ENCODE measurements at regions not wholly inside any gene's neighbourhood (a gene's known extent, or its start where the extent isn't known, plus 50 kb on each side); places are given as distances from the start of the nearest gene placed in this dataset.
"Not testable (repeated sequence)": the region's sequence is repeated elsewhere in the genome, so short reads cannot be mapped to it uniquely, and the experiment has no call there.

GRCh38 chr3:81364411-81364810, 397.0 kb downstream of the GBE1 start:
- DNase-seq (ENCODE audit: low read depth in 2 of 2): no peak

- DNase-seq (ENCODE audit: low read depth in 2 of 2): no peak
Observed at GRCh38 chr3:81363816-81364215, 397.6 kb downstream of the GBE1 start.

GRCh38 chr3:81354119-81354518, 407.3 kb downstream of the GBE1 start:
- no peak for DNase-seq (ENCODE audit: low read depth in 2 of 2)

DNA sequence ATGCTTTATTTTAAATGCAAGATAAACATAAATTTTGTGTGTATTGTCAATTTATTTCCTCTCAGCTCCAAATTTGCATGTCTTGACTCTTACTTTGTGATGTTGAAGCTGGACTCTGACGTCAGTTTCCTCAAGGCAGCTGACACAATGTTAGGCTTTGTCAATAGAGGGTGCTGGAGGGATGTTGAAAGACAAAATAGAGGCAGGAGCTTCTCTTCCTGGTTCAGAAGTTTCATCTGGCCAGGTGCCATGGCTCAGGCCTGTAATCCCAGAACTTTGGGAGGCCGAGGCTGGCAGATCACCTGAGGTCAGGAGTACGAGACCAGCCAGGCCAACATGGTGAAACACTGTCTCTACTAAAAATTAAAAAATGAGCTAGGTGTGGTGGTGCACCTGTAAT, 408.6 kb downstream of the GBE1 start:
- no peak for DNase-seq (ENCODE audit: low read depth in 2 of 2)

DNA sequence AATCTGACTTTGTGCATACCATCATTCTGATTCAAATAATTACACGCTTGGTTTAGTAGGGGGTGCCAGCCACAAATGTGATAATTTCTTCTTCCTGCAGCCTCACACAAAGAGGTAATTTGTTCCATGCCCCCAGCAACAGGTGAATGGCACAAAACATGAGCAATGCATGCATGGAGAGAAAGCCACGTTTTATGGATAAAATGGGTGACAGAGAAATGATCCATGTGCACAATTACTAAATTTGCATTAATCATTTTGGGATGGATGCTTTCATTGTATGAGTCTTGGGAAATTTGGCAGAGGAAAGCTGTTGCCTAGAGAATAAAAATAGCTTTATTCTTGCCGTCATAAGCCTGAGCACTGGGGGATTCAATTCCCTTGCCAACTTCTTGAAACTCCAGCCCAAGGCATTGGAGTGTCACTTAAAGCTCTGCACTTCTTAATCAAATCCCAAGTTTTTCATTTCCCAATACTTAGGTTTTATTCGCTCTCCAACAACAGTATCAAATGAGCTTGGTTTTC, 411.6 kb downstream of the GBE1 start:
- no peak for DNase-seq (ENCODE audit: low read depth in 2 of 2)

DNA sequence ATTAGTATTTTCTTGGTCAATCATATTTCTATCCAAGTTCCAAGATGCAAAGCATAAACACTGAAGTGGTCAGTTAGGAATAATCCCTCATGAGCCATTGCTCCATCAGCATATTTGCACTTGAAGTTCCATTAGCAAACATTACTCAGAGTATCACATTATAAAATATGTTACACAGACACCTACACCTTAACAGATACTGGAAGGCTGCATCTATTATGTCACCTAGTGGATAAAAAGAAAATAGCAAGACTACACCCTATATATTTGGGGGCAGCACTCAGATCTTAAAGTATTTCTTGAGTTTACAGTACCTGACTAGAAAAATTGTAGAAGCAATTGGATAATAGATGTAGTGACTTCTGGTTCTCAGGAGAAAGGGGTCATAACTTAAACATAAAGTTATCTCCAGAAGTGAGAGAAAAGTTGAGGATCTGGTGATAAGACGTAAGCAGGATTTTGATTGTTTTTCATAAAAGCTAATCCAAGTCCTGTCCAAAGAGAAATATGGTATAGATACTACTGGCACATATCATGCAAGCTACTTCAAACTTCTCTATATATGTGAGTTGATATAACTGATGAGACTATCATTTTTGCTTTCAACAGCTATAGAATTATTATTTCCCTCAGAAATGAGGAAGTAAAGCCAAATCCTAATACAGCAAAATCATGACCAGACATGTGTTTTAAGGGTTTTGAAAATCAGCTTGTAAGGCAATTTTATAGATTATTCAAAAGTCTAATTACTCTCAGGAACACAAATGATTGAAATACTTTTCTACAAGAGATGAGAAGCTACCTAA, 422.2 kb downstream of the GBE1 start:
- no peak for DNase-seq (ENCODE audit: low read depth in 2 of 2)

DNA sequence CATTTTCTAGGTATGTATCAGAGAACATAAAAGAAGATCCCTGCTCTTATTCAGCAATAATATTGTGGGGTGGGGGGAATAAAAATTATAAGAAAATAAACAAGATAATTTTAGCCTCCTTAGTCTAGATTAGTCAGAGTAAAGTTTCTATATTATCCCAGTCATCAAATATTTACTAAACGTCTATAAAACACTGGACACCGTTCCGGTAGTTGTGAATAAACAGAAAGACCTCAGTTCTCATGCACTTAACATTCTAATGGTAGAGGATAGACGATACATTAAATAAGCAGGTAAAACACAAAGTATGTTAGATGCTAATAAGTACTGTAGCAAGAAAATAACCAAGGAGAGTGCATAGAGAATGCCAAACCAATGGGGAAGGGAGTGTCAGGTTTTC, 425.0 kb downstream of the GBE1 start:
- DNase-seq (ENCODE audit: low read depth in 2 of 2): no peak

- DNase-seq (ENCODE audit: low read depth in 2 of 2): not testable (repeated sequence)
Observed at GRCh38 chr3:81329835-81330234, 431.6 kb downstream of the GBE1 start.

- no peak for DNase-seq (ENCODE audit: low read depth in 2 of 2)
Observed at GRCh38 chr3:81326245-81326644, 435.2 kb downstream of the GBE1 start.

DNA sequence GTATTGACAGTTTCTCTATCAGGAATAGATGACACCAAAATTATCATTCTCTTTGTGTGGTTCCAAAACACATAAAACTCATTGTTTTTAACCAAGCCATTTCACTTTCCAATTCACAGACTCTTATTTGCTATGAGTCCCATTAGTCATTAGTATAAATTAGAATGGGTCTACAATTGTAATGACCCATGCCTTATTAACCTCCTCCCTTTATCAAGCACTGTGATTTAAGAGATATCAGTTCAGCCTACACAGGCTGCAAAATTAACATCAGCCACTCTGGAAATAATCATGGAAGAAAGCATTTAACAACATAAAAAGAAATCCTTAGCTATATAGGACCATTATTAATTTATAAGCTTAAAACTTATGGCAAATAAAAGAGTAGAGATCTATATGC, 440.6 kb downstream of the GBE1 start:
- DNase-seq (ENCODE audit: low read depth in 2 of 2): no peak

DNA sequence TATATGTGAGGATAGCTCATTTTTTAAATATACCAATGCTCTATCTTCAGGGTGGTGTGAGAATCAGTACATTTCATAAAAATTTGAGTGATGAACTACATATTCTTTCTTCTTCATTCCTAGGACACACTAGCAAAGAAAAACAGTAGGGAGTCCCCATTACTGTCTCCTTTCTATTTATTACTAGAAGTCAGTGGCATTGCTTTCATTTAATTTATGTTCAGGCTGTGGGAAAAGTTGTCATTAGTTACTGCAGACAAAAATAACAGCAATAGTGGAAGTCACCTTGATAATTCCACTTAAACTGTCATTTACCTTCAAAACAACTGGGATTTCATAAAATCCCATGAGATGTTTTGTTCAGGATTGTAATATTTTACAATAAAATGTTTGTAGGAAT, 446.4 kb downstream of the GBE1 start:
- no peak for DNase-seq (ENCODE audit: low read depth in 2 of 2)

- no peak for DNase-seq (ENCODE audit: low read depth in 2 of 2)
Observed at GRCh38 chr3:81311321-81311720, 450.1 kb downstream of the GBE1 start.

DNA sequence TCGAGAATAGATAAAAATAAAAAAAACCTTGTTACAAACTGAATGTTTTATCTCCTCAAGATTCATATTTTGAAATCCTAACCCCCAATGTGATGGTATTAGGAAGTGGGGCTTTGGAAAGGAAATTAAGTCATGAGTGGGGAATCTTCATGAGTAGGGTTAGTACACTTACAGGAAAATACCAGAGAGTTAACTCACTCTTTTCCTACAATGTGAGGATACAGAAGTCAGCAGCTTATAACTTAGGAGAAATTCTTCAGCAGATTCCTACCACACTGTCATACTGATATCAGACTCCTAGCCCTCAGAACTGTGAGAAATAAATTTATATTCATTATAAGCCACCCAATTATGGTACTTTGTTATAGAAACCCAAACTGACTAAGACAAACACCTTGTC, 453.1 kb downstream of the GBE1 start:
- peak; percentile 30 to 34 for DNase-seq (ENCODE audit: low read depth in 2 of 2)

DNA sequence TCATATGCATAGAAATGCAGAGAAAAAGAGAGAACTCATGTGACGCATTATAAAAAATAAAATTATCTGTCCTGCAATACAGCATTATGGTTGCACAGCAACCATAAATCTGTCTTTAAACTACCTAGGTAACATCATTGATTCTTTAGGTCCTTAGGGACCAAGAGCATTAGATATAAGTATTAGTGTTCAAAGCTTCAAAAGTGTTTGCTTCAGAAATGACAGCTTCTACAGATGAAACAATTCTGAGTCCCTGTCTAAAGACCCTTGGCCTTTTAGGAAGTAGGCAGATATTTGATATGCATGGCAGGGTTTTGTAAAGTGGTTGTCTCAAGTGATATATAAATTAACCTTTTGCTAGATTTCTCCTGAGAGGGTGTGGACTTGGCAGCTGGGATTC, 454.2 kb downstream of the GBE1 start:
- no peak for DNase-seq (ENCODE audit: low read depth in 2 of 2)

GRCh38 chr3:81303321-81303720, 458.1 kb downstream of the GBE1 start:
- DNase-seq (ENCODE audit: low read depth in 2 of 2): no peak

DNA sequence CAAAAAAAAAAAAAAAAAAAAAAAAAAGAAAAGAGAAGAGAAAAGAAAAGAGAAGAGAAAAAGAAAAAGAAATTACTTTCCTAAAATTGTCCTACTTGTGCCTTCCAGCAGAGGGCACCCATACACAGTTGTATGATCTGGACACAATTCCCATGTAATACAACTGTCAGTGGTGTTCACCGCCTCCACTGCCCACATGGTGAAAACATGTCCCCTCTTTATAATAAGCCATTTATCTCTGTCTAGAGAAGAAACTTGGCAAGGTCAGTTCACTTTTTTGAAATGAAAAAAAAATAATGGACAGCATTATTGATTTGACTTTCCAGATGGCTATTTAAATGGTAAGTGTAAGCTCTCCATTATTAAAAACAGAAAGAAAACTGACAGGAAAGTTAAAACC, 459.4 kb downstream of the GBE1 start:
- DNase-seq (ENCODE audit: low read depth in 2 of 2): no peak

DNA sequence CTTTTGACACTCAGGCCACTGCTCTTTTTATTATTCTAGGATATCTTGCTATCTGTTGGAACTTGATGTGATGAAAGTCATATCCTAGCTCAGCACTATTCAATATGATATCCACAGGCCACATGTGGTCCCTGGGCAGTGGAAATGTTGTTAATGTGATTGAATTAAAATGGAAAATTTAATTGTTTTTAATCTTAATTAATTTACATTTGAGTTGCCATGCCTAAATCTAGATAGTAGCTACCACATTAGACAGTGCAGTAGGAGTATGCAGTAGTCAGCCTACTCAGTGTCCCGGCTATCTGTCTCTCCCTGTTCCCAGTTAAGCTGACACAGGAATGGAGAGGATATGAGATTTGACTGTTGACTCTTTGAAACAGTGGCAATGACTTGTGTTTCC, 460.2 kb downstream of the GBE1 start:
- DNase-seq (ENCODE audit: low read depth in 2 of 2): no peak

GRCh38 chr3:81300324-81300927, 461.0 kb downstream of the GBE1 start:
- no peak for DNase-seq (ENCODE audit: low read depth in 2 of 2)

GRCh38 chr3:81299481-81299880, 462.0 kb downstream of the GBE1 start:
- DNase-seq (ENCODE audit: low read depth in 2 of 2): no peak

DNA sequence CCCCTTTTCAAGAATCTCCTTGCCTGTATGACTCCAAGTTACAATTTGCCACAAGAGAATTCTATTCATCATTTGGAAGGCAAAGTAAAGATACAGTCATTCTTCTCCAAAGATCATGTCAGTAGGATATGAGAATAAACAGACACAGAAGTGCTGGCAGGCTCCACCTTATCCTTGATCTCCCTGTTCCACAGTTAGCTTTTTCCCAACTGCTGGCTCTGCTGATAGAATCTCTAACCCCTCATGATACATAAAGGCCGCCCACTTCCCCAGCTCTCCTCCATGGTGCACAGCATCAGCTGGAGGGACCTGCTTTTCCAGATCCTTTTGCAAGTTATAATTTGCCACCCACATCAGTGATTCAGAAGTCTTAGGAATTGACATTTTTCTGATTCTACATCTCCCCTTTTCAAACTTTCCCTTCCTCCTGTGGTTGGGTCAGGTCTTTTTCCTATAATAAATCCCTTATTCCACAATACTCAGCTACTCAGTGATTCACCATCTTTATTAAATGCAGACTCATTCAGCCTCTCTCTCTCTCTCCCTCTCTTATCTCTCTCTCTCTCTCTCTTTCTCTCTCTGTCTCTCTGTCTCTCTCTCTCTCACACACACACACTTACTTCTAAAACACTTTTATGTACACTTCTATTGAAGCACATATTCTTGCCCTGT, 465.4 kb downstream of the GBE1 start:
- DNase-seq (ENCODE audit: low read depth in 2 of 2): no peak

- no peak for DNase-seq (ENCODE audit: low read depth in 2 of 2)
Observed at GRCh38 chr3:81293156-81293555, 468.3 kb downstream of the GBE1 start.

DNA sequence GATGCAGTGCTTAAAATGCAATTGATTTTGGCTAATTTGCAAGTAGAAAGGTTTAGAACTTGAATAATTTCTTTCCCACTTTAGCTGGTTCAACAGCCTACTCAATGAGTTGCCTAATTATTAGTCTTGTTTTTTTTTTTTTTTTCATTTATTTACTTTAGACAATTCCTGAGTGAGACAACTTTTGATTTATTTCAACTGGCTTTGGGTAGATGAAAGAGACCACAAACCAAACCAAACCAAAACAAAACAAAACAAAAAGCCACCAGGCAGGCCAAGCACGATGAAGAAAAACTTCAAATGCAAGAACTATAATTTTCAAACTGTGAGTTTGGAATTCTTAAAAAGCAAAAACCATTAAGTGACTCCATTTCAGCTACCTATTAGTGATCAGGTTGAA, 469.9 kb downstream of the GBE1 start:
- no peak for DNase-seq (ENCODE audit: low read depth in 2 of 2)

DNA sequence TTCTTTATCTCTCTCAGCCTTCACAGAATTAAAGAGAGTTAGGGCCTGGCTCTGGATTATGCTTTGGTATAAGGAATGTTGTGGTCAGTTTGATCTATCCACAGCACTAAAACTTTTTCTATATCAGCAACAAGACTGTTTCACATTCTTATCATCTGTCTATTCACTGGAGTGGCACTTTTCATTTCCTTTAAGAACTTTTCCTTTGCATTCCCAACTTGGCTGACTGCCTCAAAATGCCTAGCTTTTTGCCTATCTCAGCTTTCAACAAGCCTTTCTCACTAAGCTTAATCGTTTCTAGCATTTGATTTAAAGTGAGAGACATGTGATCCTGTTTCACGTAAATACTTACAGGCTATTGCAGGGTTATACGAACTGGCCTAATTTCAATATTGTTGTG, 471.8 kb downstream of the GBE1 start:
- DNase-seq (ENCODE audit: low read depth in 2 of 2): peak; percentile 47
